ENCODE measurements at regions not wholly inside any gene's neighbourhood (a gene's known extent, or its start where the extent isn't known, plus 50 kb on each side); places are given as distances from the start of the nearest gene placed in this dataset.

GRCh38 chr5:5583832-5584231 lies 161.4 kb downstream of the ICE1 start:
- Histone ChIP-seq H3K36me3 (ENCODE audit: low read depth, missing control alignments) (no peaks in the 10 kb centered on the region), H3K4me3 (no peak overlapping the region), H3K27me3 (no peaks in the 10 kb centered on the region), H3K4me1 (no peaks in the 10 kb centered on the region), H3K9me3 (no peaks in the 10 kb centered on the region), H3K27ac (no peak overlapping the region)
- no peak for TF ChIP-seq POLR2A (IDR thresholded peaks at IDR 0.05)
- intact Hi-C loops (cut with DNase I; ENCODE audit: low total_unique reads) = no loop called here
- 96% methylated on average over 5 of the region's 5 CpGs for WGBS, 2 donors
- DNase-seq = no peak

- H3K27me3 ChIP-seq = no peaks in the 10 kb centered on the region
- WGBS, 2 donors = 92% methylated on average over 5 of the region's 5 CpGs
- H3K9me3 ChIP-seq = no peaks in the 10 kb centered on the region
- no peaks in the 10 kb centered on the region for H3K4me1 ChIP-seq
- no peak for DNase-seq
- H3K36me3 ChIP-seq (ENCODE audit: low read depth, missing control alignments) = no peaks in the 10 kb centered on the region
- H3K4me3 ChIP-seq = no peak overlapping the region
- TF ChIP-seq CTCF (IDR thresholded peaks at IDR 0.05) (no peak), POLR2A (IDR thresholded peaks at IDR 0.05) (no peak)
- H3K27ac ChIP-seq = no peak overlapping the region
- intact Hi-C loops (cut with DNase I; ENCODE audit: low total_unique reads) = no loop called here
These were observed 160.7 kb downstream of the ICE1 start for GRCh38 chr5:5583023-5583765.

GRCh38 chr5:5581080-5581479 lies 158.6 kb downstream of the ICE1 start:
- Histone ChIP-seq H3K36me3 (ENCODE audit: low read depth, missing control alignments) (no peaks in the 10 kb centered on the region), H3K27ac (no peak overlapping the region), H3K27me3 (no peaks in the 10 kb centered on the region), H3K4me3 (no peak overlapping the region), H3K9me3 (no peaks in the 10 kb centered on the region), H3K4me1 (no peaks in the 10 kb centered on the region)
- intact Hi-C loops (cut with DNase I; ENCODE audit: low total_unique reads) = no loop called here
- no peak for TF ChIP-seq POLR2A (IDR thresholded peaks at IDR 0.05)
- TF ChIP-seq CTCF (IDR thresholded peaks at IDR 0.05) = no peak
- DNase-seq = no peak
- 84 to 97% methylated on average over 3 of the region's 3 CpGs for WGBS, 2 donors

- intact Hi-C loops (cut with DNase I; ENCODE audit: low total_unique reads) = no loop called here
- WGBS, 2 donors = 63 to 76% methylated on average over 6 of the region's 6 CpGs
These were observed 154.3 kb downstream of the ICE1 start for GRCh38 chr5:5576744-5577143.

GRCh38 chr5:5575461-5575860 lies 153.0 kb downstream of the ICE1 start:
- H3K27ac ChIP-seq = no peak overlapping the region
- no peak for DNase-seq
- WGBS, 2 donors = 84 to 90% methylated on average over 2 of the region's 2 CpGs
- peaks cover 7% of the 10 kb centered on the region for H3K4me1 ChIP-seq
- H3K4me3 ChIP-seq = no peak overlapping the region
- TF ChIP-seq CTCF (IDR thresholded peaks at IDR 0.05) = no peak
- TF ChIP-seq POLR2A (IDR thresholded peaks at IDR 0.05) = no peak
- no peaks in the 10 kb centered on the region for H3K27me3 ChIP-seq
- intact Hi-C loops (cut with DNase I; ENCODE audit: low total_unique reads) = no loop called here
- H3K9me3 ChIP-seq = no peaks in the 10 kb centered on the region
- no peaks in the 10 kb centered on the region for H3K36me3 ChIP-seq (ENCODE audit: low read depth, missing control alignments)

More at GRCh38 chr5:5576744-5577143, 154.3 kb downstream of the ICE1 start:
- H3K4me1 ChIP-seq = peaks cover 7% of the 10 kb centered on the region
- H3K27ac ChIP-seq = no peak overlapping the region
- no peak for TF ChIP-seq POLR2A (IDR thresholded peaks at IDR 0.05)
- TF ChIP-seq CTCF (IDR thresholded peaks at IDR 0.05) = no peak
- DNase-seq = no peak
- no peaks in the 10 kb centered on the region for H3K27me3 ChIP-seq
- H3K9me3 ChIP-seq = no peaks in the 10 kb centered on the region
- H3K36me3 ChIP-seq (ENCODE audit: low read depth, missing control alignments) = no peaks in the 10 kb centered on the region
- no peak overlapping the region for H3K4me3 ChIP-seq
